HEK293 (cell line): ENCODE measurements at regions not wholly inside any gene's neighbourhood (a gene's known extent, or its start where the extent isn't known, plus 50 kb on each side); places are given as distances from the start of the nearest gene placed in this dataset.

Experiments used
- CTCF ChIA-PET: fragments of 350-600 bp; formaldehyde crosslinking; extraction: SDS; loops from one replicate; lab custom pipeline; 2021; ENCODE audit warnings: antibody characterized with exemption; lab: Yijun Ruan, JAX
- POLR2A ChIA-PET: fragments of 300-600 bp; formaldehyde crosslinking; extraction: SDS; loops from one replicate; lab custom pipeline; 2020; ENCODE audit warnings: antibody characterized with exemption, inconsistent platforms; lab: Yijun Ruan, JAX
- H3K27ac ChIP-seq: fragments of 200-500 bp; sonication (Bioruptor generic); 2 replicates; pipeline ENCODE4 v1.5.1; 2014; ENCODE audit warnings: low read depth, low read length, control low read depth, inconsistent platforms; ENCODE audit errors: extremely low read depth
- H3K36me3 ChIP-seq, 2 experiments: fragments of 200-500 bp in 1 of 2; sonication (Bioruptor generic) in 1 of 2; 1 replicate in 1 of 2; 2 replicates in 1 of 2; pipeline ENCODE4 v1.5.1; 2014 to 2017; ENCODE audit warnings: inconsistent platforms in 2 of 2, low read length in 2 of 2; ENCODE audit not compliant: control insufficient read depth in 2 of 2, insufficient read depth in 1 of 2
- H3K4me1 ChIP-seq: fragments of 200-500 bp; sonication (Bioruptor generic); 2 replicates; pipeline ENCODE4 v1.5.1; 2014; ENCODE audit warnings: mild to moderate bottlenecking, low read length, inconsistent platforms; ENCODE audit not compliant: control insufficient read depth, insufficient read depth
- H3K4me3 ChIP-seq: 2 replicates; pipeline ENCODE4 v1.5.1; 2011; ENCODE audit warnings: low read depth, mild to moderate bottlenecking, control low read depth, low read length, moderate library complexity
- H3K9me3 ChIP-seq: fragments of 200-500 bp; sonication (Bioruptor generic); 2 replicates; pipeline ENCODE4 v1.5.1; 2014; ENCODE audit warnings: low read depth, low read length, inconsistent platforms; ENCODE audit not compliant: control insufficient read depth, insufficient read depth
- GFI1B ChIP-seq: fragments of 450-650 bp; formaldehyde crosslinking; IDR thresholded peaks from 2 replicates; pipeline ENCODE4 v1.5.1; 2016; ENCODE audit warnings: missing biosample characterization, missing genetic modification characterization
- GLI4 ChIP-seq: fragments of 450-650 bp; formaldehyde crosslinking; IDR thresholded peaks from 2 replicates; pipeline ENCODE4 v1.5.1; 2016; ENCODE audit warnings: missing biosample characterization, missing genetic modification characterization
- KLF17 ChIP-seq: fragments of 450-650 bp; formaldehyde crosslinking; IDR thresholded peaks from 2 replicates; pipeline ENCODE4 v1.5.1; 2016; ENCODE audit warnings: missing biosample characterization, missing genetic modification characterization
- MYNN ChIP-seq: fragments of 450-650 bp; formaldehyde crosslinking; IDR thresholded peaks from 2 replicates; pipeline ENCODE4 v1.5.1; 2016; ENCODE audit warnings: missing biosample characterization, missing genetic modification characterization, borderline replicate concordance
- ZBTB44 ChIP-seq: fragments of 450-650 bp; IDR thresholded peaks from 2 replicates; pipeline ENCODE4 v1.5.1; 2018; ENCODE audit warnings: missing biosample characterization, mild to moderate bottlenecking, missing genetic modification characterization
- ZEB2 ChIP-seq: fragments of 450-650 bp; formaldehyde crosslinking; IDR thresholded peaks from 2 replicates; pipeline ENCODE4 v1.5.1; 2016; ENCODE audit warnings: missing biosample characterization, missing genetic modification characterization
- ZNF121 ChIP-seq: fragments of 450-650 bp; formaldehyde crosslinking; IDR thresholded peaks from 2 replicates; pipeline ENCODE4 v1.5.1; 2016; ENCODE audit warnings: missing biosample characterization, missing genetic modification characterization
- ZNF132 ChIP-seq: fragments of 450-650 bp; formaldehyde crosslinking; IDR thresholded peaks from 2 replicates; pipeline ENCODE4 v1.5.1; 2017; ENCODE audit warnings: missing biosample characterization, missing genetic modification characterization, borderline replicate concordance
- ZNF140 ChIP-seq: fragments of 450-650 bp; formaldehyde crosslinking; IDR thresholded peaks from 2 replicates; pipeline ENCODE4 v1.5.1; 2016; ENCODE audit warnings: missing biosample characterization, missing genetic modification characterization
- ZNF174 ChIP-seq: fragments of 450-650 bp; formaldehyde crosslinking; IDR thresholded peaks from 2 replicates; pipeline ENCODE4 v1.5.0; 2017; ENCODE audit warnings: missing biosample characterization, mild to moderate bottlenecking, missing genetic modification characterization
- ZNF211 ChIP-seq: fragments of 450-650 bp; formaldehyde crosslinking; IDR thresholded peaks from 2 replicates; pipeline ENCODE4 v1.5.1; 2016; ENCODE audit warnings: low read depth, missing biosample characterization, missing genetic modification characterization
- ZNF335 ChIP-seq: fragments of 450-650 bp; formaldehyde crosslinking; conservative IDR thresholded peaks from 2 replicates; pipeline ENCODE4 v1.5.1; 2016; ENCODE audit warnings: missing biosample characterization, missing genetic modification characterization
- ZNF521 ChIP-seq: fragments of 450-650 bp; formaldehyde crosslinking; IDR thresholded peaks from 2 replicates; pipeline ENCODE4 v1.5.1; 2017; ENCODE audit warnings: missing biosample characterization, mild to moderate bottlenecking, missing genetic modification characterization
- ZNF529 ChIP-seq: fragments of 450-650 bp; formaldehyde crosslinking; IDR thresholded peaks from 2 replicates; pipeline ENCODE4 v1.5.1; 2017; ENCODE audit warnings: missing genetic modification characterization, missing biosample characterization; ENCODE audit not compliant: insufficient replicate concordance
- ZNF530 ChIP-seq: fragments of 450-650 bp; formaldehyde crosslinking; IDR thresholded peaks from 2 replicates; pipeline ENCODE4 v1.5.1; 2016; ENCODE audit warnings: low read depth, missing biosample characterization, missing genetic modification characterization
- ZNF660 ChIP-seq: fragments of 450-650 bp; IDR thresholded peaks from 2 replicates; pipeline ENCODE4 v1.5.1; 2018; ENCODE audit warnings: missing biosample characterization, mild to moderate bottlenecking, missing genetic modification characterization
- ZSCAN18 ChIP-seq: fragments of 450-650 bp; formaldehyde crosslinking; IDR thresholded peaks from 2 replicates; pipeline ENCODE4 v1.5.1; 2016; ENCODE audit warnings: missing biosample characterization, missing genetic modification characterization
- ZSCAN23 ChIP-seq: fragments of 450-650 bp; formaldehyde crosslinking; IDR thresholded peaks from 2 replicates; pipeline ENCODE4 v1.5.1; 2016; ENCODE audit warnings: missing biosample characterization, missing genetic modification characterization
- ZSCAN30 ChIP-seq: fragments of 450-650 bp; IDR thresholded peaks from 2 replicates; pipeline ENCODE4 v1.5.1; 2018; ENCODE audit warnings: missing biosample characterization, mild to moderate bottlenecking, missing genetic modification characterization, moderate library complexity
- ZSCAN5A ChIP-seq: fragments of 450-650 bp; formaldehyde crosslinking; IDR thresholded peaks from 2 replicates; pipeline ENCODE4 v1.5.1; 2016; ENCODE audit warnings: missing biosample characterization, missing genetic modification characterization
- TF ChIP-seq, protein P1 (sequence below): fragments of 450-650 bp; IDR thresholded peaks from 2 replicates; pipeline ENCODE4 v1.5.1; 2018; ENCODE audit warnings: missing biosample characterization, missing genetic modification characterization

DNA sequence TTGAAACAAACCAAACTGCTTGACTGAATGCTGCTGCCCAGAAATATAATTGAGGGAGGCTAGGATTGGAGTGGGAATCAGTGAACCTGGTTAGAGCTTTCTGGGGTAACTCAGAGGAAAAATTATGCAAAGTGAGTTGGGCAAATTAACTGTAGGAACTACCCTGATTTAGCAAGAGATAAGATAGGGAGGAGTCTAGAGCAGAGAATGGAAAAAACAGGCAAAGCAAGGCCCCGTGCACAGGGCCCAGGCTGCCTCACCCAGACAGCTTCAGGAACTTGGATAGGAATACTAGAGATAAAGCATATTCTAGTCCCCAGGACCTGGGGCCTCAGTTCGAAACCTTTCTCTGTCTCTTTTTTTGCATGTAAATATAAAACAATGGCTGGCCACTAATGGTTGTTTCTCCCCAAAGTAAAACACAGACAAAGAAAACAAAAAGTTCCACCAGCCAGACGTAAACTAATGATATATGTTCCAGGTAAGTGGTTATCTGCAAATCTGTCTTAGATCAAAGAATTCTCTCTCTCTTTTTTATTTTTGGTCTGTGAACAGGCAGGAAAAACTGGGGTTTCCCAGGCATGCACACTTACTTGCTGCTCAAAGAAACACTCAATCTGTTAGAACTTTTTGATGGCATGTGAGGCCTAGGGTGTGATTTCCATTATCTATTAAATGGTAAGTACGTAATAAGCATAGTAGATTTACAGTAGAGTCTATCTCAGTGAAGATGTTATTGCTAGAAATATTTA is 168.1 kb upstream of the MAP3K1 start:
- TF ChIP-seq GLI4 (tag by site-specific recombination) (no peak), GFI1B (tag by site-specific recombination) (no peak), MYNN (tag by site-specific recombination) (no peak), ZNF530 (tag by site-specific recombination) (no peak), ZBTB44 (tag by site-specific recombination) (no peak), ZNF660 (tag by site-specific recombination) (no peak), ZSCAN23 (tag by site-specific recombination) (no peak), ZNF121 (tag by site-specific recombination) (no peak), ZNF211 (tag by site-specific recombination) (no peak), ZNF335 (tag by site-specific recombination) (no peak), ZNF140 (tag by site-specific recombination) (no peak), ZSCAN5A (tag by site-specific recombination) (no peak), ZNF132 (tag by site-specific recombination) (no peak), ZNF174 (tag by site-specific recombination) (no peak), ZSCAN30 (tag by site-specific recombination) (no peak), ZNF529 (no peak), ZEB2 (tag by site-specific recombination) (no peak), ZNF521 (tag by site-specific recombination) (no peak)
- TF ChIP-seq, protein P1, sequence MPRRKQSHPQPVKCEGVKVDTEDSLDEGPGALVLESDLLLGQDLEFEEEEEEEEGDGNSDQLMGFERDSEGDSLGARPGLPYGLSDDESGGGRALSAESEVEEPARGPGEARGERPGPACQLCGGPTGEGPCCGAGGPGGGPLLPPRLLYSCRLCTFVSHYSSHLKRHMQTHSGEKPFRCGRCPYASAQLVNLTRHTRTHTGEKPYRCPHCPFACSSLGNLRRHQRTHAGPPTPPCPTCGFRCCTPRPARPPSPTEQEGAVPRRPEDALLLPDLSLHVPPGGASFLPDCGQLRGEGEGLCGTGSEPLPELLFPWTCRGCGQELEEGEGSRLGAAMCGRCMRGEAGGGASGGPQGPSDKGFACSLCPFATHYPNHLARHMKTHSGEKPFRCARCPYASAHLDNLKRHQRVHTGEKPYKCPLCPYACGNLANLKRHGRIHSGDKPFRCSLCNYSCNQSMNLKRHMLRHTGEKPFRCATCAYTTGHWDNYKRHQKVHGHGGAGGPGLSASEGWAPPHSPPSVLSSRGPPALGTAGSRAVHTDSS (tag by site-specific recombination): no peak
- ChIA-PET POLR2A (no interaction called here), CTCF (interaction anchor here (0.6 kb wide), 1 partner anchor 22 kb away, joined by 5 read pairs; no protein-coding TSS in a partner anchor)
- Histone ChIP-seq H3K27ac (no peak overlapping the region), H3K4me3 (no peak overlapping the region), H3K36me3 (no peaks in the 10 kb centered on the region), H3K9me3 (no peaks in the 10 kb centered on the region), H3K4me1 (no peaks in the 10 kb centered on the region)

GRCh38 chr5:56641635-56642260 is 173.6 kb upstream of the MAP3K1 start:
- no peak overlapping the region for H3K4me3 ChIP-seq
- TF ChIP-seq GFI1B (tag by site-specific recombination) (no peak), ZSCAN18 (tag by site-specific recombination) (no peak), KLF17 (tag by site-specific recombination) (no peak)
- ChIA-PET CTCF (interaction anchor here (0.7 kb wide), 1 partner anchor 142 kb away, joined by 3 read pairs; no protein-coding TSS in a partner anchor), POLR2A (no interaction called here)
- no peaks in the 10 kb centered on the region for H3K9me3 ChIP-seq
- no peak overlapping the region for H3K27ac ChIP-seq
- H3K36me3 ChIP-seq: no peaks in the 10 kb centered on the region
- peaks cover 24% of the 10 kb centered on the region for H3K4me1 ChIP-seq
